T-helper 1 cell treated with Interleukin-12 subunit alpha and Interleukin-12 subunit beta and Interleukin-4 antibody, amounts not matched to agents 30 μg/mL and 1 μg/mL, for 36 hours (primary cell): ENCODE measurements at regions not wholly inside any gene's neighbourhood (a gene's known extent, or its start where the extent isn't known, plus 50 kb on each side); places are given as distances from the start of the nearest gene placed in this dataset.

Experiments
- H3K27ac Mint-ChIP-seq: one replicate; pipeline ENCODE4 v1.8.0; 2021; ENCODE audit warnings: mild to moderate bottlenecking, mixed read lengths
- H3K27me3 Mint-ChIP-seq: one replicate; pipeline ENCODE4 v1.8.0; 2021; ENCODE audit warnings: low read depth, mixed read lengths
- H3K36me3 Mint-ChIP-seq: one replicate; pipeline ENCODE4 v1.8.0; 2021; ENCODE audit warnings: low read depth, mixed read lengths
- H3K4me1 Mint-ChIP-seq: one replicate; pipeline ENCODE4 v1.8.0; 2021; ENCODE audit warnings: low read depth, mixed read lengths
- H3K4me3 Mint-ChIP-seq: one replicate; pipeline ENCODE4 v1.8.0; 2021; ENCODE audit warnings: mild to moderate bottlenecking, moderate library complexity, mixed read lengths
- H3K9me3 Mint-ChIP-seq: one replicate; pipeline ENCODE4 v1.8.0; 2021; ENCODE audit warnings: mixed read lengths

GRCh38 chr10:78173360-78174015 is 139.8 kb downstream of the RPS24 start:
- Mint-ChIP-seq H3K27me3 (peaks cover 13% of the 10 kb centered on the region), H3K4me1 (no peaks in the 10 kb centered on the region), H3K9me3 (no peaks in the 10 kb centered on the region), H3K27ac (no peak overlapping the region), H3K4me3 (no peak overlapping the region), H3K36me3 (no peaks in the 10 kb centered on the region)

GRCh38 chr10:78175444-78176015 is 141.9 kb downstream of the RPS24 start:
- no peak overlapping the region for H3K4me3 Mint-ChIP-seq
- no peaks in the 10 kb centered on the region for H3K27me3 Mint-ChIP-seq
- H3K9me3 Mint-ChIP-seq, result no peaks in the 10 kb centered on the region
- H3K4me1 Mint-ChIP-seq, result no peaks in the 10 kb centered on the region
- no peaks in the 10 kb centered on the region for H3K36me3 Mint-ChIP-seq
- no peak overlapping the region for H3K27ac Mint-ChIP-seq

- H3K9me3 Mint-ChIP-seq, result no peaks in the 10 kb centered on the region
- H3K4me3 Mint-ChIP-seq, result no peak overlapping the region
- no peaks in the 10 kb centered on the region for H3K27me3 Mint-ChIP-seq
- H3K27ac Mint-ChIP-seq, result no peak overlapping the region
- no peaks in the 10 kb centered on the region for H3K4me1 Mint-ChIP-seq
- H3K36me3 Mint-ChIP-seq, result no peaks in the 10 kb centered on the region
Measured at GRCh38 chr10:78176320-78177317, 143.0 kb downstream of the RPS24 start.

GRCh38 chr10:78177491-78178185 is 144.0 kb downstream of the RPS24 start:
- Mint-ChIP-seq H3K4me1 (no peaks in the 10 kb centered on the region), H3K27me3 (no peaks in the 10 kb centered on the region), H3K36me3 (no peaks in the 10 kb centered on the region), H3K27ac (no peak overlapping the region), H3K4me3 (no peak overlapping the region), H3K9me3 (no peaks in the 10 kb centered on the region)

- Mint-ChIP-seq H3K4me3 (no peak overlapping the region), H3K4me1 (no peaks in the 10 kb centered on the region), H3K36me3 (no peaks in the 10 kb centered on the region), H3K27me3 (no peaks in the 10 kb centered on the region), H3K27ac (no peak overlapping the region), H3K9me3 (no peaks in the 10 kb centered on the region)
Measured at GRCh38 chr10:78178397-78178796, 144.7 kb downstream of the RPS24 start.

GRCh38 chr10:78178940-78179339 is 145.3 kb downstream of the RPS24 start:
- H3K36me3 Mint-ChIP-seq, result no peaks in the 10 kb centered on the region
- H3K4me3 Mint-ChIP-seq, result no peak overlapping the region
- H3K27ac Mint-ChIP-seq, result no peak overlapping the region

GRCh38 chr10:78179886-78180705 is 146.4 kb downstream of the RPS24 start:
- no peaks in the 10 kb centered on the region for H3K36me3 Mint-ChIP-seq
- H3K27me3 Mint-ChIP-seq, result no peaks in the 10 kb centered on the region
- H3K4me3 Mint-ChIP-seq, result no peak overlapping the region
- H3K4me1 Mint-ChIP-seq, result no peaks in the 10 kb centered on the region
- H3K9me3 Mint-ChIP-seq, result no peaks in the 10 kb centered on the region
- no peak overlapping the region for H3K27ac Mint-ChIP-seq

More at GRCh38 chr10:78178940-78179339, 145.3 kb downstream of the RPS24 start:
- no peaks in the 10 kb centered on the region for H3K27me3 Mint-ChIP-seq
- H3K9me3 Mint-ChIP-seq, result no peaks in the 10 kb centered on the region
- H3K4me1 Mint-ChIP-seq, result no peaks in the 10 kb centered on the region

- H3K27me3 Mint-ChIP-seq, result no peaks in the 10 kb centered on the region
Measured at GRCh38 chr10:78181381-78182055, 147.9 kb downstream of the RPS24 start.

GRCh38 chr10:78182841-78183240 is 149.2 kb downstream of the RPS24 start:
- no peaks in the 10 kb centered on the region for H3K4me1 Mint-ChIP-seq
- H3K9me3 Mint-ChIP-seq, result no peaks in the 10 kb centered on the region
- H3K27ac Mint-ChIP-seq, result no peak overlapping the region
- no peaks in the 10 kb centered on the region for H3K36me3 Mint-ChIP-seq
- no peaks in the 10 kb centered on the region for H3K27me3 Mint-ChIP-seq
- no peak overlapping the region for H3K4me3 Mint-ChIP-seq

More at GRCh38 chr10:78181381-78182055, 147.9 kb downstream of the RPS24 start:
- H3K36me3 Mint-ChIP-seq, result no peaks in the 10 kb centered on the region
- H3K9me3 Mint-ChIP-seq, result no peaks in the 10 kb centered on the region
- no peak overlapping the region for H3K27ac Mint-ChIP-seq
- H3K4me1 Mint-ChIP-seq, result no peaks in the 10 kb centered on the region
- H3K4me3 Mint-ChIP-seq, result no peak overlapping the region

GRCh38 chr10:78184851-78185692 is 151.4 kb downstream of the RPS24 start:
- Mint-ChIP-seq H3K4me1 (no peaks in the 10 kb centered on the region), H3K4me3 (no peak overlapping the region), H3K27me3 (no peaks in the 10 kb centered on the region)

GRCh38 chr10:78185693-78186055 is 152.0 kb downstream of the RPS24 start:
- Mint-ChIP-seq H3K9me3 (no peaks in the 10 kb centered on the region), H3K4me1 (no peaks in the 10 kb centered on the region), H3K27ac (no peak overlapping the region), H3K36me3 (no peaks in the 10 kb centered on the region), H3K4me3 (no peak overlapping the region), H3K27me3 (no peaks in the 10 kb centered on the region)

More at GRCh38 chr10:78184851-78185692, 151.4 kb downstream of the RPS24 start:
- H3K9me3 Mint-ChIP-seq, result no peaks in the 10 kb centered on the region
- H3K36me3 Mint-ChIP-seq, result no peaks in the 10 kb centered on the region
- no peak overlapping the region for H3K27ac Mint-ChIP-seq

GRCh38 chr10:78186572-78186971 is 152.9 kb downstream of the RPS24 start:
- Mint-ChIP-seq H3K4me3 (no peak overlapping the region), H3K9me3 (no peaks in the 10 kb centered on the region), H3K27me3 (no peaks in the 10 kb centered on the region), H3K36me3 (no peaks in the 10 kb centered on the region), H3K27ac (no peak overlapping the region), H3K4me1 (no peaks in the 10 kb centered on the region)

- Mint-ChIP-seq H3K36me3 (no peaks in the 10 kb centered on the region), H3K27me3 (no peaks in the 10 kb centered on the region), H3K4me3 (no peak overlapping the region), H3K27ac (no peak overlapping the region), H3K9me3 (no peaks in the 10 kb centered on the region), H3K4me1 (no peaks in the 10 kb centered on the region)
Measured at GRCh38 chr10:78187371-78187770, 153.7 kb downstream of the RPS24 start.
